Lung (tissue), 11 donors: ENCODE measurements at regions not wholly inside any gene's neighbourhood (a gene's known extent, or its start where the extent isn't known, plus 50 kb on each side); places are given as distances from the start of the nearest gene placed in this dataset.

Experiments used
- ATAC-seq: fragments of 200-7000 bp; cut with Tn5 transposase; one replicate; pipeline ENCODE4 v1.9.1; 2020; ENCODE audit warnings: moderate number of reproducible peaks; ENCODE audit not compliant: insufficient read depth, low FRiP score
- DNase-seq, 3 donors: peaks; one replicate each; pipeline ENCODE4 v3.0.0-alpha.2; 2013 to 2017
- H3K27ac ChIP-seq, 2 donors: one replicate each; pipeline ENCODE4 v1.5.1; 2013; ENCODE audit warnings: mild to moderate bottlenecking in 2 of 2, moderate library complexity in 2 of 2, control low read depth in 1 of 2, inconsistent platforms in 1 of 2, low read depth in 1 of 2, low read length in 1 of 2
- H3K27me3 ChIP-seq, 3 donors: one replicate each; pipeline ENCODE4 v1.5.1; 2013; ENCODE audit warnings: low read length in 2 of 3; ENCODE audit not compliant: control insufficient read depth in 3 of 3, insufficient read depth in 3 of 3
- H3K36me3 ChIP-seq, 4 donors: one replicate each; pipeline ENCODE4 v1.5.1; 2013; ENCODE audit warnings: low read length in 4 of 4, mild to moderate bottlenecking in 1 of 4, moderate library complexity in 1 of 4; ENCODE audit not compliant: control insufficient read depth in 4 of 4, insufficient read depth in 4 of 4
- H3K4me1 ChIP-seq, 5 donors: one replicate each; pipeline ENCODE4 v1.5.1; 2013; ENCODE audit warnings: low read length in 5 of 5, mild to moderate bottlenecking in 2 of 5, moderate library complexity in 1 of 5; ENCODE audit not compliant: control insufficient read depth in 5 of 5, insufficient read depth in 5 of 5
- H3K4me3 ChIP-seq: one replicate; pipeline ENCODE4 v1.5.1; 2013; ENCODE audit warnings: mild to moderate bottlenecking, control low read depth, moderate library complexity
- H3K9ac ChIP-seq, 2 donors: one replicate each; pipeline ENCODE4 v1.5.1; 2013; ENCODE audit warnings: low read length in 2 of 2, control low read depth in 1 of 2; ENCODE audit not compliant: insufficient read depth in 1 of 2
- H3K9me3 ChIP-seq, 4 donors: one replicate each; pipeline ENCODE4 v1.5.1; 2013; ENCODE audit warnings: low read length in 3 of 4, mild to moderate bottlenecking in 1 of 4, moderate library complexity in 1 of 4; ENCODE audit not compliant: control insufficient read depth in 4 of 4, insufficient read depth in 3 of 4
- CTCF ChIP-seq: IDR thresholded peaks from 2 replicates; pipeline ENCODE4 v1.5.1; 2012; ENCODE audit warnings: mild to moderate bottlenecking; ENCODE audit errors: control extremely low read depth, extremely low read depth
- WGBS, 2 donors: extraction: QIAGEN DNeasy Blood & Tissue Kit; methylation state at CpG; one replicate each; pipeline ENCODE4 v1.1.7; 2013; 5-methylcytosine and 5-hydroxymethylcytosine counted together
- donor health status: control.
- donor health status: control.
- donor health status: Bipolar disorder and iron deficiency.
- donor health status: healthy.
- donor health status: DM: yes; HTN: yes; CAD: no.

- ATAC-seq (no peak), DNase-seq (no peak)
- no peaks in the 10 kb centered on the region for H3K27me3 ChIP-seq
- TF ChIP-seq CTCF = no peak
- no peaks in the 10 kb centered on the region for H3K36me3 ChIP-seq
- no peak overlapping the region for H3K4me3 ChIP-seq
- peaks cover 0 to 4% (median 0%) of the 10 kb centered on the region in 4 donors for H3K9me3 ChIP-seq
- H3K9ac ChIP-seq = no peak overlapping the region
- H3K4me1 ChIP-seq = no peaks in the 10 kb centered on the region
- WGBS, 2 donors = 73 to 100% methylated on average over 1 of the region's 1 CpG
- no peak overlapping the region for H3K27ac ChIP-seq
Observed at GRCh38 chrX:122154019-122154418, 1030.1 kb upstream of the GRIA3 start.

GRCh38 chrX:122168241-122168640 lies 1015.8 kb upstream of the GRIA3 start:
- TF ChIP-seq CTCF = no peak
- WGBS, 2 donors = 52 to 70% methylated on average over 2 of the region's 2 CpGs
- Histone ChIP-seq H3K9me3 (no peaks in the 10 kb centered on the region), H3K4me1 (no peaks in the 10 kb centered on the region), H3K9ac (no peak overlapping the region), H3K4me3 (no peak overlapping the region), H3K27ac (no peak overlapping the region), H3K36me3 (no peaks in the 10 kb centered on the region), H3K27me3 (no peaks in the 10 kb centered on the region)
- ATAC-seq = no peak
- DNase-seq = no peak

GRCh38 chrX:122184791-122185190 lies 999.3 kb upstream of the GRIA3 start:
- Histone ChIP-seq H3K27me3 (no peaks in the 10 kb centered on the region), H3K4me1 (no peaks in the 10 kb centered on the region), H3K9ac (no peak overlapping the region), H3K4me3 (no peak overlapping the region), H3K27ac (no peak overlapping the region), H3K36me3 (no peaks in the 10 kb centered on the region), H3K9me3 (peaks cover 0 to 9% (median 3%) of the 10 kb centered on the region in 4 donors)
- no peak for ATAC-seq
- TF ChIP-seq CTCF = no peak
- 52 to 100% methylated on average over 1 of the region's 1 CpG for WGBS, 2 donors
- DNase-seq = no peak

GRCh38 chrX:122187069-122187713 lies 996.9 kb upstream of the GRIA3 start:
- DNase-seq (no peak), ATAC-seq (no peak)
- no peak overlapping the region for H3K9ac ChIP-seq
- H3K9me3 ChIP-seq = peaks cover 0 to 9% (median 3%) of the 10 kb centered on the region in 4 donors
- H3K4me3 ChIP-seq = no peak overlapping the region
- H3K27ac ChIP-seq = no peak overlapping the region
- 65 to 76% methylated on average over 2 of the region's 2 CpGs for WGBS, 2 donors
- H3K36me3 ChIP-seq = no peaks in the 10 kb centered on the region
- TF ChIP-seq CTCF = no peak
- no peaks in the 10 kb centered on the region for H3K27me3 ChIP-seq
- no peaks in the 10 kb centered on the region for H3K4me1 ChIP-seq
